ENCODE measurements at regions not wholly inside any gene's neighbourhood (a gene's known extent, or its start where the extent isn't known, plus 50 kb on each side); places are given as distances from the start of the nearest gene placed in this dataset.
"Not testable (repeated sequence)": the region's sequence is repeated elsewhere in the genome, so short reads cannot be mapped to it uniquely, and the experiment has no call there.

DNA sequence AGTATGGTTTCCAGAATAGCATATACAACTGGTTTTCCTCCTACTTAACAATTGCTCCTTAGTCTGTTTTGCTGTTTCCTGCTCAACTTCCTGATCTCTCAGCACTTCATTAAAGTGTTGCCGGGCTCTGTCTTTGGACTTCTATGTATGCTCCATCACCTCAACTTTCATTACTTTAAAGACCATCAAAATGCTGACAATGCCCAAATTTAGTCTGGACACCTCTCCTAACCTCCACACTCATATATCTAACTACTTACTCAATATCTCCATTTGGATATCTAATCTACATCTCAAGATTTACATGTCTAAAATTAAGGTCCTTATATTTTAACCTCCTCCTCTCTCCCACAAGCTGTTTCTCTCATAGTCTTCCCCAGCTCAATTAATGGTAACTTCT is 54.4 kb upstream of the LGR5 start:
- Histone ChIP-seq H3K9me3 (ENCODE audit: low read length) (no peaks in the 10 kb centered on the region), H3K79me2 (ENCODE audit: insufficient read depth, low read length) (no peaks in the 10 kb centered on the region), H3K9ac (ENCODE audit: insufficient read depth, low read depth, low read length) (no peak overlapping the region), H3K4me2 (ENCODE audit: low read depth, low read length) (no peak overlapping the region), H2AFZ (ENCODE audit: low read length) (no peak overlapping the region), H3K36me3 (replicated peaks in 1 of 2; ENCODE audit: control insufficient read depth in 1 of 2, insufficient read depth in 2 of 2, low read length in 2 of 2) (no peaks in the 10 kb centered on the region), H3K27me3 (ENCODE audit: control insufficient read depth in 1 of 2, insufficient read depth in 2 of 2, low read length in 2 of 2) (no peaks in the 10 kb centered on the region; a peak in 1 of 5 replicates), H3K27ac (ENCODE audit: extremely low read length, insufficient read depth, low read length) (no peak overlapping the region), H4K20me1 (ENCODE audit: insufficient read depth, low read length) (no peaks in the 10 kb centered on the region), H3K4me3 (replicated peaks in 1 of 3; ENCODE audit: insufficient read depth in 1 of 3, low read depth in 2 of 3, low read length in 3 of 3) (no peak overlapping the region), H3K4me1 (ENCODE audit: insufficient read depth, low read length) (no peaks in the 10 kb centered on the region)
- FAIRE-seq (no peak), DNase-seq (ENCODE audit: low spot score) (no peak), ATAC-seq (no peak)
- no TSS peak for BruUV-seq (replicated peaks)
- peak; percentile 75 to 82 for TF ChIP-seq MAFK (conservative IDR thresholded peaks at IDR 0.05 in 1 of 2, IDR thresholded peaks at IDR 0.05 in 1 of 2; ENCODE audit: low read length in 2 of 2)
- TF ChIP-seq MAFF (IDR thresholded peaks at IDR 0.05; ENCODE audit: low read depth, low read length) = peak; percentile 64
- no peak for TF ChIP-seq DMAP1 (CRISPR knock-in tag; IDR thresholded peaks at IDR 0.05)
- no peak for TF ChIP-seq ZSCAN21 (CRISPR knock-in tag; IDR thresholded peaks at IDR 0.05; ENCODE audit: borderline replicate concordance)
- WGBS (ENCODE audit: low lambda C conversion rate) = 0% methylated on average over 1 of the region's 1 CpG
- POLR2A ChIA-PET = no interaction called here
- CTCF ChIA-PET (ENCODE audit: low intra/inter-chr PET ratio, low total read pairs) = no interaction called here
- in situ Hi-C loops (cut with HindIII; ENCODE audit: extremely low pct_ligation_motif_present, low pct_unique_long_range_greater_than_20kb) = loop anchor here (10.0 kb wide), 1 partner anchor 250 kb away; no protein-coding TSS in a partner anchor
- intact Hi-C loops (cut with micrococcal nuclease; ENCODE audit: unreplicated experiment) = no loop called here

DNA sequence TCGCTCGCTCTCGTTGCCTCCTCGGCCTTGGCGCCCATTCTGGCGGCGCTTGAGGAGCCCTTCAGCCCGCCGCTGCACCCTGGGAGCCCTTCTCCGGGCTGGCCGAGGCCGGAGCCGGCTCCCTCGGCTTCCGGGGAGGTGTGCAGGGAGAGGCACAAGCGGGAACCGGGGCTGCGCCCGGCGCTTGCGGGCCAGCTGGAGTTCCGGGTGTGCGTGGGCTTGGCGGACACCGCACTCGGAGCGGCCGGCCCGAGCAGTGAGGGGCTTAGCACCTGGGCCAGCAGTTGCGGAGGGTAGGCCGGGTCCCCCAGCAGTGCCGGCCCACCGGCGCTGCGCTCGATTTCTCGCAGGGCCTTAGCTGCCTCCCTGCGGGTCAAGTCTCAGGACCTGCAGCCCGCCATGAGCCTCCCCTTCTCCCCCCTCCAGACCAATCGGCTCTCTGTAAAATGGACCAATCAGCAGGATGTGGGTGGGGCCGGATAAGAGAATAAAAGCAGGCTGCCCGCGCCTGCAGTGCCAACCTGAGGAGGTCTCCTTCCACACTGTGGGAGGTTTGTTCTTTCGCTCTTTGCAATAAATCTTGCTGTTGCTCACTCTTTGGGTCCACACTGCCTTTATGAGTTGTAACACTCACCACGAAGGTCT is 62.8 kb upstream of the LGR5 start:
- ATAC-seq; POLR2A ChIA-PET; H3K9ac ChIP-seq (ENCODE audit: insufficient read depth, low read depth, low read length); intact Hi-C loops (cut with micrococcal nuclease; ENCODE audit: unreplicated experiment); H3K4me1 ChIP-seq (ENCODE audit: insufficient read depth, low read length); H2AFZ ChIP-seq (ENCODE audit: low read length); BruUV-seq (replicated peaks); CTCF ChIA-PET (ENCODE audit: low intra/inter-chr PET ratio, low total read pairs); H3K27ac ChIP-seq (ENCODE audit: extremely low read length, insufficient read depth, low read length); H3K9me3 ChIP-seq (ENCODE audit: low read length); in situ Hi-C loops (cut with HindIII; ENCODE audit: extremely low pct_ligation_motif_present, low pct_unique_long_range_greater_than_20kb); H3K4me3 ChIP-seq (replicated peaks in 1 of 3; ENCODE audit: insufficient read depth in 1 of 3, low read depth in 2 of 3, low read length in 3 of 3); H3K4me2 ChIP-seq (ENCODE audit: low read depth, low read length); FAIRE-seq; H3K36me3 ChIP-seq (replicated peaks in 1 of 2; ENCODE audit: control insufficient read depth in 1 of 2, insufficient read depth in 2 of 2, low read length in 2 of 2); H3K79me2 ChIP-seq (ENCODE audit: insufficient read depth, low read length); DNase-seq (ENCODE audit: low spot score); H3K27me3 ChIP-seq (ENCODE audit: control insufficient read depth in 1 of 2, insufficient read depth in 2 of 2, low read length in 2 of 2); H4K20me1 ChIP-seq (ENCODE audit: insufficient read depth, low read length): not testable (repeated sequence)
- 80% methylated on average over 30 of the region's 45 CpGs for WGBS (ENCODE audit: low lambda C conversion rate)
